Stimulated activated CD4-positive, alpha-beta T cell treated with anti-CD3 and anti-CD28 coated beads, Interleukin-12 subunit alpha, Interleukin-12 subunit beta, amount 100 ng/mL, for 4 hours (primary cell): ENCODE measurements at regions not wholly inside any gene's neighbourhood (a gene's known extent, or its start where the extent isn't known, plus 50 kb on each side); places are given as distances from the start of the nearest gene placed in this dataset.

Experiments used
- DNase-seq: peaks from one replicate; pipeline ENCODE4 v3.0.0-alpha.2; 2020

DNA sequence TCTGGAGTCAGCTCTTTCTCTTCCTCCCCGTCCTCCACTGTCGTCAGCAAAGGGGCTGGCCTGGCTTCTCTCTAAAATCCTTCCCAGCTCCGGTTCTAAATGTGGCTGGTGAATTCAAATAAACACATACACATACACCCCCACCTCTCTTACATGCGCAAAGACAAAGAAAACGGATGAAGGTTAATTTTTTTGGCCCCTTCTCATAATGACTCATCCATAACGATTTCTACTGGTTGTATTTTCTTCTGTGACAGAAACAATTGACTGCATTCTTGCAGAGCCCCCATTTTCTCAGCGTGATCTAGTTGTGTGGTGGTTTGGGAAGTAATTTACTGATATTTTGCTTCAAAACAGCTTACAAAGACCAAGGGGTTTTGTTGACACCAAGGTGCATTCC is 130.0 kb upstream of the NTM start:
- no peak for DNase-seq

DNA sequence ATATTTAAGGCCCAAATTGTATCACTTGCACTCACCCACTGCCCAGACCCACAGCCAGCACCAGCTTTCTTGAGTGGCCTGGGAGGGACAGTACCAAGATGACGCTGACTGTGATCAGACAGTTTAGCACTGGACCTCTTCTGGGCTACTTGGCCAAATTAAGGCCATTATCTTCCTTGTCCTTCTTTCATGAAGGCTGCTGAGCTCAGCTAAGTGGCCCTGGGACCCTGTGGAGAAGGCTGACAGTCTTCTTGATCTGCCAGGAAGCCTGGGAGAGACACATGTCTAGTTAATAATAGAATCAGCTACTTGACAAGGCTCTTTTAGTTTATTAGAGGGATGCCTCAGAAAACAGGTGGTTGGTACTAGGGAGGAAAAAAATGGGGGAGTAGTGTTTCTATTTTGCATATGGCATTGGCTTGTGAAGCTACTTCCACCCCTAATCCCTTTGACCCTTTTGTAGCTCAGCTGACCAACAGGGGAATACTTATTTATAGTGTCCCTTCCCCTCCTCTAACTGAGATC is 127.9 kb upstream of the NTM start:
- no peak for DNase-seq

DNA sequence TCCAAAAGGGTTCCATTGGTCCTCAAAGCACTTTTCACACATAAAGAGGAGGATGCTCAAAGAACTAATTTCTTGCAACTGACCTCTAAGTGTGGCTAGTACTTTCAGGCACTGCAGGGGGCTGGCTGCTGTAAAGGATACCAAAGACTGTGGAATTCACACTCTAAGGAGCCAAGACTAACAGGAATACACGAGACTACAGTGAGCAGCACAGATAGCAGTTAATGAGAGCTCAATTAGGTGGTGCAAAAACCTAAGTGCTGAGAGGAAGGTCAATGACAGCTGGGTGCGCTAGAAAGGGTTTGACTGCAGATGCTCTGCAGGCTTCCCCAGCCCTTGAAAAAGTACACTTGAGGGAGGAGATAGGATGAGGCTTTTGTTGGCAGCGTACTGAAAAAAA is 124.3 kb upstream of the NTM start:
- DNase-seq, result no peak

DNA sequence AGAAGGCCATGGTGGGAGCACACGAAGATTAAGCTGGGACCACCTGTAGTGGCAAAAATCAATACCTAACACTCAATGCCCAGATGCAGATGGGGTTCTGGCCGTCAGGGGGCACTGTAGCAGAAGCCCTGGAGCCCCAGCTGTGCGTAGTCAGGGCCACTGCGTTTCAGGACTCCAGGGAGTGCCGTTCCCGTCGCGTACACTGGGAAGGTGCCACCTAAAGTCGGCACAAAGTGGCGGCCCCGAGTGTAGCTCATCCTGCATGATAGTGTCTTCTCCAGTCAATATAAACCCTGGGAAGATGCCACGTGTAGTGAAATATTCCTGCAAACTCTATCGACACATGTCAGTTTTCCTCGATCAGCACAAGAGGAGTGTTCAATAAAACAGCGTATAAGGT is 123.8 kb upstream of the NTM start:
- DNase-seq, result no peak

DNA sequence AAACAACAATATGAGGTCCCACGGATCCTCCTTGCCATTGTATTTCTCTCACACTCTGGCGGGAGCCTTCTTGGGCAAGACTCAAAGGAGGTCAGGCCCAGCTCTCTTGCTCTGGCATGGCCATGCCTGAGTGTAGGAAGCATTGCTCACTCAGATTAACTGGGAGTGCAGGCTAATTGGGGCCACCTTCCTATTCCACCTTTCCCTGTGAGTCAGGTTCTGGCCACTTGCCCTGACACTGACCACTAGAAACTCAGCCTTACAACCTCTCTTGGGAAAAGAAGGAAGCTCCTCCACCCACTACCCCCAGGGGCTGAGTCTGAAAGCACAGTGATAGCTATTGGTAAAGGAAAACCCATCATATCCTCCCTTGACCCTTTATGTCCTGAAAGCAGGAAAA is 121.8 kb upstream of the NTM start:
- no peak for DNase-seq

DNA sequence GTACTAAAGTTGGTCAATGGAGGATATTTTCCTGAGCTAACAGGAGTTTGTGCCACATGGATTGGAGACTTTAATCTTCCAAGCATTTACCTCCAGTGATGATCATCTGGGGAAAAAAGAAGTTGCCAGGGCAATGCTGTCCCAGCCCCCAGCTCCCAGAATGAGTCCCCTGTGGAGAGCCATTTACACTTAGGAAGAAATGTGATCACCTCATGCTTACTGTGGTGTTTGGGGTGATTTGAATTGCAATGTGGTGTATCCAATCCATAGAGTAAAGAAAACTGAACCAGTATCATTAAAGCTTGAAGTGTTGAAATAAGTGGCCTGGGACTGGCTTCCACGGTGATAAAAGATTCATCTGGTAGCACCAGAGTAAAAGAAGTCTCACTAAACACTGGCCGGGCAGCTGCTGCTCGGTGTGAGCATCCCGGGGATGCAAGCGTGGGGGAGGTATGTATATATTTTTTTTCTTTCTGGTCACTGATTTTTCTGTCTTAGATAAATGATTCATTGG is 117.2 kb upstream of the NTM start:
- no peak for DNase-seq

DNA sequence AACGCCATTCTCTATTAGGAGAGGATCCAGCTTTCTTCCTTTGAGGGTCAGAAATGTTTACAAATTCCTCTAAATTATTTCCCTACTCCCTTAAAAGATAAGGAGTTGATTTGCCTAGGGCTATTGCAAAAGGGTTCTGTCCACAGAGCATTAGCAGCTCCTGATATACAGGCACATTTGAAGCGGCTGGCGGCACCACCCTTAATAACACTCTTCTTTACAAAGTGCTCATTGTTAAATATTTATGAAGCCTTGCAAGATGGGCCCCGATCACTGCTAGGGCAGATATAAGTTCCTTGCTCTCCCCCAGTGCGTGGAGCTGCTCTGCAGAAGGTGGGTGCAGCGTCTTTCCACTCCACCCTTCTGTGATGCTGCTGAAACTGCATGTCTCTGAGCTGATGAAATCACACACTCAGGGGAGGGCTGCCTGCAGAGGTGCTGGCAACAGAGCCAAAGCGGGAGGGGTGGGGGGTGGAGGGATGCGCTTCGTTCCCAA is 116.7 kb upstream of the NTM start:
- DNase-seq, result no peak

DNA sequence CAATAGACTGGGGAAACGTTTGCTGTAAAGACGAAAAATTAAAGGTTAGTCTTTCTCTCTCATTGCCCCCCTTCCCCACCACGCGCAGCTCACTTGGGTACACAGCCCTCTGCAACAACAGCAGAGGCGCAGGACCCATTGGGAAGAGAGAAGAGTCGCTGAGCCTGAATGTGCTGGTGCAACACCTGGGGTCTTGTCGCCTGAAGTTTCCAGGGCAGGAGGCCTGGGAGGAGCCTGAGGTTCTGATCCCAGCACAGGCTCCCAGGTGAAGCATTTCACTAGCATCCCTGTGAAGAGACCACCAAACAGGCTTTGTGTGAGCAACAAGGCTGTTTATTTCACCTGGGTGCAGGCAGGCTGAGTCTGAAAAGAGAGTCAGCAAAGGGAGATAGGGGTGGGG is 116.2 kb upstream of the NTM start:
- no peak for DNase-seq

DNA sequence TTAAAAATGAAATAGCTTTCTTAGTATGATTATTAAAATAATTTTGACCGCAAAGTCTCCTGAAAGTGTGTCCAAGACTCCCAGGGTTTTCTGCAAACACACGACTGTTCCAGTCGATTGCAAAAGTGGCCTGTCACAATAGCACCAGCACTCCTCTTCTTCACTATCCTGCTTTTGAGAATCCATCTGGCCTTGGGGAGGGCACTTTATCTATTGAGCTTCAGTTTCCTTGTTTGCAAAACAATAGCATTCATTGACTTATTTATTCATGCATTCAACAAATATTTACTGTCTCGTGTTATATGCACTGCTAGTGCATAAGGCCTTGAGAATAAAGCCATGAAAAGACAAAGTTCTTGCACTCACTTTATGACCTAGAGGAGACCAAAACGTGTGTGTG is 96.2 kb upstream of the NTM start:
- DNase-seq, result no peak

DNA sequence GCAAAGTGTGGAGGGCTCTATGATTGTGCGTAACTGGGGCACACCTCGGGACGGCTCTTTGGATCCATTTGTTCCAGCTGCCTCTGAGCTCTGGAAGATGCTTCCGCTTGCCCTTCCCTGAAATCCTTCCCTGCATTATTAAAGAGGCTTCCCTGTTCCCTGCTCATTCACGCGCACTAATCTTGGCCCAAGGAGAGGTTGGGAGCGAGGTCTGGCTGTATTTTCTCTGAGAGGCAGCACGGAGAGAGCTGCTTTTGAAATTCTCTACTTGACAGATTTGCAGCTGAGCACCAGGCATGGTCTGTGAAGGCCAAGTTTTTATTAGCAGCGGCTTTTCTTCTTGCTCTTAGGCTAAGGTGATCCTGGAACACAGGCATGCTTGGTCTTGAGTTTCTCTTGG is 94.8 kb upstream of the NTM start:
- DNase-seq, result no peak

DNA sequence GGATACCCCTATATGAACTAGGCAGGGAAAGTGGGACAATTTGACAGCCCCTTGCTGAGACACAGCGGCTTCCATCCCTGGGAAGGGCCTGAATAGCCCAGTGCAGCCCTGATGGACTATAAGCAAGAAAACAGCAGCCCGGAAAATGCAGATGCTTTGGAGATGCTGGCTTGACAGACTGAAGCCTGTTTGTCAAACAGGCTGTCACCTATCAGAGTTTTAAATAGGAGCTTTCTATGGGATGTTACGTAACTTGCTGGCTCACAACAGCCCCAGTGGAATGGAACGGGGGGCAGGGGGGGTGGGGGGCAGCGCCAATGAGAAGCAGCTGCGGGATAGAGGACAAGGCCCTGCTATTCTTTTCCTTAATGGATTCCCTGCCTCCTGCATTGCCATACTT is 91.9 kb upstream of the NTM start:
- DNase-seq, result no peak

DNA sequence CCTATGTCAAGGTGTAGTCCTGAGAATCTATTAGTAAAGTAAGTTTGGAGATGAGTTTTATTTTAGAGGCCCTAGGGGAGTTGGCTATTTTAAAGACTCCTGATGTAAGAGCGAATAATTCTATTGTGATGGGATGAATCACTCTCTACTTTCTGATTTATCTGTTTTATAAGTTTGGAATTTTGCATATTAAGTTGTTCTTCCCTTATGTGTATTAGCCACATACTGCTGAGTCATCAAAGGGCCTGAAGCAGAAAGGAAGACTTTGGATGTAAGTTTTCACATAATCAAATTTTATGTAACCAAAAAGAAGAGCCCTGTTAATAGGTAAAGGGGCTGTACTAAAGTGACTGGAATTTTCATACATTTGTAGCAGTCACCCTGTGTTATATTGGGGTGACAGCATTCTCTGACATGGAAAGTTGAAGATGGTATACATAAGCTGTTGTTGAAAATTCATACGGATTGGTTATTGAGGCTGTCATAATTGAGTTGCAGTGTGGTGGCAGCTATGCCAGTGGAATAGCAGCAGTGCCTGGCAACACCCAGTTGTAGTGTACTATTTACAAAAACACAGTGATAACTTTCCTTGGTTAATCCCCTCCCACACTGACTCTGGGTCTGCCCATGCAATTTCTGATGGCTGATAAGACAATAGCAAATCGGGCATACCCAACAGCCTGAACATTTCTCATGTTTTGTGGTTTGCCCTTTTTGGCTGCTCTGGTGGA is 90.6 kb upstream of the NTM start:
- no peak for DNase-seq

DNA sequence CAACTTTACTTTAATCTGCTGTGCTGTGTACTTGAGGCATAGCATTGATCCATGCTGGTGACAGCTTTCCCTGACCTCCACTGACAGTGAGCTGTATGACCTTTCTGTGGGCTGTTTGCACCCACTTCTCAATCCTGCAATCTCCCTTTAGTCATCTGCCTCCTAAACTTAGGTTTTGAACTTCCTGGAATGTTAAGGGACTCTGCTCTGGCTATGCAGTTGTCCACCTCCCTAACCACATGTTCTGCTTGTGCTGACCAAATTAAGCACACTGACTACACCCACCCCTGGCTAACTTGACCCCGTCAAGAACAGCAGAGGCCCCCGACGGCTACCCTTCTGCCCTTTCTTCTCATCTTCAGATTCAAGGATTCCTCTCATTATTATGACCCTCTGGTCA is 89.1 kb upstream of the NTM start:
- DNase-seq, result no peak

DNA sequence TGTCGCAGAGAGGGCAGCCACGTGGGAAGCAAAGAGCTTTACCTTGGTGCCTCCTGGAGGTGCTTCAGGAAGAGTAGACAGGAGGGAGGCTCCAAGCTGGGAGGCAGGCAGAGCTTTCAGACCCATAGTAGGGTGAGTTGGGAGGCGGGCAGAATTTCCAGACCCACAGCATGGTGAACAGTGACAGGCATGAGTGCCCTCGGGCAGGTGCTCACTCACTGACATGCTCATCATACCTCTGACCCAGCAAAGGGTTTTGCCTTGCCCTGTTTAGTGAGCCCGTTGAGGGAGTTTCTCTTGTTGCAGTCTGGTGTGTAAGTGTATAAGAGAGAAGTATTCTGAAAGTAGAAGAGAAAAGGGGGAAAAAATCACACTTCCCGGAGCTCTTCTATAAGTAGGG is 86.4 kb upstream of the NTM start:
- DNase-seq, result no peak

DNA sequence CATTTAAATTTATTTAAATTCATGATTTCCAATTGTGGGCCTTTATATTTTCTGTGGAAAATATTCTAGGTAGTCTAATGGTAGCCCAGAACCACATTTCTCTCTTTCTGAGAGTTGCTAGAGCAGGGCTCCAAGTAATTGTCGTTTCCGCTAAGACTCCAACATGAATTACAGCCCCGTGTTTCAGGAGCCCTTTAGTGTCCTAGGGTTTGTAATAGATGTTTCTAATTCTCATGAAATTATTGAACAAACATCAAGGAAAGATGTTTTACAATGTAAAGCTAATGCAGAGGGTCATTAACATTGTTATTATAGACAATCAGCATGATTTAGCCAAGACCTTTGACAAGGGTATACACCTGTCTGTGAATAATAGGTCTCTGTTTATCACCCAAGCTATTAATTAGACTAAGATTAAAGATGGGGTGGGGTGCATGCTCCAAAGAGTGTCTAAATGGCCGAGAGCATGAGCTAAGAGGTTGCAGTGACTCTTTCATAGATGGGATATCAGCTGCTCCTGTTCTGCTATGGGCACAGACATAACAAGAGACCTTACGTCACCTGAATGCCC is 81.8 kb upstream of the NTM start:
- DNase-seq, result no peak

DNA sequence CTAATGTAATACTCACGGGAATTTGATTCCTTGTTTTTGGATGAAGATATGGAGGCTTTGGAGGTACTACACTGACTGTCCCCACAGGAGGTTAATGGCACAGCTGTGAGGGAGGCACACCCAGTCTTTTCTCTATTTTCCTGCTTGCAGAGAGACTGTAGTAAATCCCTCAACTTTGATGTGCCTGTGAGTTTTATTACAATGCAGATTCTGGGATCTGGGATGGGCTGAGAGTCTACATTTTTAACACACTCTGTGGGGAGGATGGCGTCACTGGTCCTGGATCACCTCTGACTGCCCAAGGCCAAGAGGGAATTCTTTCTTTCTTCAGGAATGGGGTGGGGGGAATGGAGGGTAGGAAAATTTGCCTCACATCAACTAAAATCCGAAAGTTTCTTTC is 80.2 kb upstream of the NTM start:
- no peak for DNase-seq

DNA sequence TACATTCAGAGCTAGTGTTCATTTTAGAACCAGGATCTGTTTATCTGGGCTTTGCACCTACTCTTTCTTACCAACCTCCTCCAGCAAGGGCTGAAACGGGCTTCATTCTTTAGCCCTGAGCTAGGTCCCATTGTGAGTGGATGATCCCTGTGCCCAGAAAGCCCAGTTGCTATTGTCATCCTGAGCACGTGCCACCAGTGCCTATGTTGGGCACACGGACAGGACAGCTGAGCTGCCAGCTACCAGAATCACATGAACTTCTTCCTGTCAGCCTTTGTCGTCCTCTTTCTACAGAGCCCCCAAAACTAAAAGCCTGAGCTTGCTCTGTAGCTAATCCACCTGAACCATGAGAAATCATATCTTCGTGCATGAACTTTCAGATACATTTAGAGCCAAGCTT is 74.4 kb upstream of the NTM start:
- DNase-seq, result no peak

DNA sequence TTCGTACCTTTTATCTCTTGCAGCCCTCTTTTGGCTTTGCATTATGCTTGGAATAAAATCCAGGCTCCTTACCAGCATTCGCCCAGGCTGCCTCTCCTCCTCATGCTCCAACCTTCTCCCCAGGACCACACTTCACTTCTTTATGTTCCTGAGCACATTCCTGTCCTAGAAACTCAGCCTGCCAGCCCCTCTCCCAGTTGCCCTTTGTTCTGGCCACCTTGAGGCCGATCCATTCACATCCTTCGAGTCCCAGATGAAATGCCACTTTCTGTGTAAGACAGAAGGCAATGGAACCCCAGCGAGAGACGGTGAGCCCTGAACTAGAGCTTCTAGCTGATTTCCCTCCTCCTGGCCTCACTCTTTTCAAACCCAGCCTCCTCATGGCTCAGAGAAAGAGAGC is 73.0 kb upstream of the NTM start:
- no peak for DNase-seq

DNA sequence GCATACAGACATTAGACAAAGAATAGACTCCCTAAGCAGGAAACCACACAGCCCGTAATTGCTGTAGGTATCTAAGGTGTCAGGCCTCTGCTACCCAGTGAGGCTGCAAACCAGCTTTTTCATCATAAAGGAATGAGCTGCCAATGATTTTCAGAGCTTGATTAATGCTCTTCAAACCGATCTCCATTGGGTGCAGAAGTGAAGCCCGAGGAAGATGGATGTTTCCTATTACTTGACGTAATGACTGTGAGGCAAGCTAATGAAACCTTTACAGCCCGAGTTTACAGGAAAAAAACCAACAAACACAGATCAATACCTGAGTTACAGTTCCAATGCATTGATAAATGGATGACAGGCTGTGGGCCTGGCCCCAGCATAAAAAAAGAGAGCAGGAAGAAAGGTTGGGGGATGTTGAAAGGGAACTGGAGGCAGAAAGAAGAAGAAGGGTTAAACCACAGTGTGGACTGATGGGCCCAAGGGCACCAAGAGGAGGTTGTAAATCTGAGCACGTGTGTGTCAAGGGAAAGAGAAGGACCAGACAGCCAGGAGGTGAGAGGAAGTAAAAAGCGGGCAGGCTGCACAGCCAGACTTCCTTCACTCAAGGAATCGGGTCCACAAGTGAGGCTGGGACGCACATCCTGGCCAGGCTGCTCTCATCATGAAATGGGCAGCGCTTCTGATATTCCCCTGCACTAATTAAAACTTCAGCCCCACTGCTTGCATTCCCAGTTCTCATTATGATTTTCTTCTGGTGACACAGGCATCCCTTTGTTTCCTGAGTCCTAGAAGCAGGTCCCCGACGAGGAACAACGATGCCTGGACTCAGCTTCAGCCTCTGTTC is 70.6 kb upstream of the NTM start:
- DNase-seq, result no peak

DNA sequence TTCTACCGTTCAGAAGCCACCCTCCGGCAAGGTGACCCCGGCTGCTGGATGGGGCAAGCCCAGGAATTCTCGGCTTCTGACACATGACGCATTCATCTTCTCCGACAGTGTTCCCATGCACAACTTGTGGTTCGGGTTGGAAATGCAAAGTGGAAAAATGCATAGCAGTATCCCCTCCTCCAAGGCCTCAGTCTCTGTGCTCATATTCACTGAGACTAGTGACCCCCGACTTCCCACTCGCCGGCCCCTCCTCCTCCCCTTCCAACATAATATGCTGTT is 70.0 kb upstream of the NTM start:
- no peak for DNase-seq

DNA sequence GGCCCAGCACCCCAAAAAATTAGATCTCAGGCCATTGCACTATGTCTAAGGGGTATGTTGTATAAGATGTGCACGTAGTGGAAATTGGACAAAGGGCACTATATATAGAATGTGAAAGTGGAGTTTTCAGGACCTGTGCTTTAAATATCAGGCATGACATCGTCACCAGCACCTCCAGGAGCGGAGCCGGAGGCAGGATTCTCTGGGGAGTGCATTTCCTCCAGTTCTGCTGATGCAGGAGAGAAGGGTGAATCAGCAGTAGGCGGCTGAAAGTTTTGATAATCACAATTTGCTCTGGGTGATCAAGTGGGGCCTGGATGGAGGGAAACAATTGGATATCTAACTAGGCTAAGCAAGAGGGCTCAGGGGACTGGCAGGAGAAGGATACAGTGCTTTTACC is 69.1 kb upstream of the NTM start:
- no peak for DNase-seq

DNA sequence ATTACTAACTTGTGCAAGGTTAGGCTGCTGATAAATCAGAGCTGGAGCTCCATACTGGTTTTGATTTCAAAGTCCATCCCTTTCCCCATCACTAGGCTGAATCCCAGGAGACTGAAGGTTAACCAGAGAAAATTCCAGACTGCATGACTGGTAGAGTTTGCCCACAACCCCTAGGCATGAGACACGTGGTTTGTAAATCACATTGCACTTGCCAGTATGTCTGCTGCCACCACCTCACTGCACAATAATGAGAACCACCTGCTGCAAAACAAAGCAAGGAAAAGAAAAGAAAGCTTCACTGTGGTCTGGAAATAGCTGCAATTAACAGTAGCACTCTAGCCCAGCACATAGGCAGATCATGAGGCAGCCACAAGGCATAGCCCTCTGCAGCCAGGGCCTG is 67.6 kb upstream of the NTM start:
- no peak for DNase-seq

DNA sequence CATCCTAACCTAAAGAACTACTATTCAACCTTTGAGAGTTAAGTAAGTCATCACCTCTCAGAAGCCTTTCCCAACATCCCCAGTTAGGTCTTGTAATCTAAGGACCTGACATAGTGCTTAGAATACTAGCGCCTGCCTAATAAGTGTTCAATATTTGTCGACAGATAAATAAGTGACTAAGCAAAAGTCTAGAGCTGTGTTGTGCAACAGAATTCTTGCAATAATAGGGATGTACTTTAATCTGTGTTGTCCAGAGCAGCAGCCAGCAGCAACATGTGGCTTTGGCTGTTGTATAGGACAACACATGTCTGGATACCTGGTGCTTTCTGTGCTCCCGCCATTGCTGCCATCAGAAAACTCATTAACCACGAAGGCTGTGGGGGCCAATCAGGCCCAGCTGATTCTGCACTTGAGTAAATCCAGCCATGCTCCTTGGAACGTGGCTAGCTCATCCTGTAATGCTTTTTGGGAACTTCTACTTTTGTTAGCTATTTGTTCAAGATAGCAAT is 66.8 kb upstream of the NTM start:
- DNase-seq, result no peak

DNA sequence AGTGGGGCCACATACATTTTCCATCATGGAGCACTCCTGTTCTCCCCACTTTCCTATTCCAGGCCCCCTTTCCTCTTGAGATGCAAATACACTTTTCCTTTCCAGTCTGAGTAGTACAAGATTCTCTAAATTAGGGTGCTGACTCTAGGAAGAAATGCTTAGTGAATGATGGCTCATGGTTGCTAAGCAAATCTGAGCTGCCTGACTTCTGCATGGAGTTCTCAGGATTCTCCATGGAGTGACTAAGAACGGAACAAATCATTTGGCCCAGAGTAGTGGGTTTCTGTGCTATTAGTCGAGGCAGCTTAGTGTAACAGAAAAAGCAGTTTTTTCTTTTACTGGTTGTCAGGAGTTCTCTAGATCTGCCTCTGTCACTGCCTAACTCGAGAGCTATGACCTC is 65.4 kb upstream of the NTM start:
- DNase-seq, result no peak
